ENCODE measurements at regions not wholly inside any gene's neighbourhood (a gene's known extent, or its start where the extent isn't known, plus 50 kb on each side); places are given as distances from the start of the nearest gene placed in this dataset.

- no peak for DNase-seq
Observed at GRCh38 chr18:39524370-39524769, 1958.8 kb upstream of the CELF4 start.

GRCh38 chr18:39523281-39523680 is 1957.7 kb upstream of the CELF4 start:
- DNase-seq: no peak

- no peak for DNase-seq
Observed at GRCh38 chr18:39521164-39521563, 1955.6 kb upstream of the CELF4 start.

GRCh38 chr18:39519741-39520140 is 1954.1 kb upstream of the CELF4 start:
- DNase-seq: no peak

- no peak for DNase-seq
Observed at GRCh38 chr18:39515299-39515698, 1949.7 kb upstream of the CELF4 start.

- no peak for DNase-seq
Observed at GRCh38 chr18:39513186-39513585, 1947.6 kb upstream of the CELF4 start.

- DNase-seq: no peak
Observed at GRCh38 chr18:39506581-39507330, 1941.2 kb upstream of the CELF4 start.

GRCh38 chr18:39500306-39500705 is 1934.7 kb upstream of the CELF4 start:
- DNase-seq: no peak

- DNase-seq: no peak
Observed at GRCh38 chr18:39497821-39498220, 1932.2 kb upstream of the CELF4 start.

GRCh38 chr18:39496986-39497385 is 1931.4 kb upstream of the CELF4 start:
- DNase-seq: no peak

- no peak for DNase-seq
Observed at GRCh38 chr18:39494211-39494896, 1928.8 kb upstream of the CELF4 start.

GRCh38 chr18:39491408-39491807 is 1925.8 kb upstream of the CELF4 start:
- DNase-seq: no peak

- DNase-seq: no peak
Observed at GRCh38 chr18:39489431-39489830, 1923.8 kb upstream of the CELF4 start.

- DNase-seq: no peak
Observed at GRCh38 chr18:39487932-39488331, 1922.3 kb upstream of the CELF4 start.

- DNase-seq: no peak
Observed at GRCh38 chr18:39486268-39486667, 1920.7 kb upstream of the CELF4 start.

- no peak for DNase-seq
Observed at GRCh38 chr18:39485696-39486095, 1920.1 kb upstream of the CELF4 start.

- no peak for DNase-seq
Observed at GRCh38 chr18:39481281-39481680, 1915.7 kb upstream of the CELF4 start.

- no peak for DNase-seq
Observed at GRCh38 chr18:39480494-39481195, 1915.0 kb upstream of the CELF4 start.

- DNase-seq: no peak
Observed at GRCh38 chr18:39464006-39464405, 1898.4 kb upstream of the CELF4 start.

- DNase-seq: no peak
Observed at GRCh38 chr18:39462436-39462835, 1896.8 kb upstream of the CELF4 start.

GRCh38 chr18:39460136-39460535 is 1894.5 kb upstream of the CELF4 start:
- no peak for DNase-seq

- peak; percentile 51 for DNase-seq
Observed at GRCh38 chr18:39455285-39455684, 1889.7 kb upstream of the CELF4 start.

GRCh38 chr18:39454866-39455265 is 1889.3 kb upstream of the CELF4 start:
- no peak for DNase-seq

GRCh38 chr18:39453882-39454281 is 1888.3 kb upstream of the CELF4 start:
- DNase-seq: peak; percentile 85

All from femur (tissue), 1 donor.